ENCODE measurements at regions not wholly inside any gene's neighbourhood (a gene's known extent, or its start where the extent isn't known, plus 50 kb on each side); places are given as distances from the start of the nearest gene placed in this dataset.

GRCh38 chr1:239006276-239006675 is 380.1 kb upstream of the CHRM3 start:
- H2BK120ac ChIP-seq (ENCODE audit: low read depth, low read length, poor library complexity, severe bottlenecking): no peak overlapping the region
- H3K4me1 ChIP-seq (ENCODE audit: insufficient read depth, low read length): no peaks in the 10 kb centered on the region
- H3K23me2 ChIP-seq (ENCODE audit: insufficient read length, low read depth, low read length, poor library complexity, severe bottlenecking): no peaks in the 10 kb centered on the region
- no peaks in the 10 kb centered on the region for H3K36me3 Mint-ChIP-seq (ENCODE audit: insufficient read depth in 1 of 3, low read depth in 3 of 3)
- no peak overlapping the region for H3K27ac Mint-ChIP-seq
- no peak overlapping the region for H3K4ac ChIP-seq (ENCODE audit: low read depth, low read length)
- no peaks in the 10 kb centered on the region for H3K9me3 Mint-ChIP-seq
- no peaks in the 10 kb centered on the region for H4K20me1 ChIP-seq (ENCODE audit: control insufficient read depth, insufficient read depth, insufficient read length)
- H3K27me3 ChIP-seq (ENCODE audit: insufficient read depth, low read length): no peaks in the 10 kb centered on the region
- no peak overlapping the region for H3K18ac ChIP-seq (ENCODE audit: insufficient read length, low read depth, low read length)
- H3K27me3 Mint-ChIP-seq (ENCODE audit: low read depth): no peaks in the 10 kb centered on the region
- H4K5ac ChIP-seq (ENCODE audit: insufficient read length, low read depth, low read length): no peak overlapping the region
- no peak overlapping the region for H4K91ac ChIP-seq (ENCODE audit: insufficient read length, low read depth, low read length)
- H3K23ac ChIP-seq (ENCODE audit: insufficient read length, low read depth, low read length): no peak overlapping the region
- no peak overlapping the region for H3T11ph ChIP-seq (ENCODE audit: low read length)
- no peak overlapping the region for H2BK15ac ChIP-seq (ENCODE audit: low read depth, low read length)
- no peak for TF ChIP-seq CTCF (conservative IDR thresholded peaks at IDR 0.05)
- no peak overlapping the region for H2AFZ ChIP-seq (ENCODE audit: low read length)
- H3K79me2 ChIP-seq (ENCODE audit: insufficient read depth, low read length): no peaks in the 10 kb centered on the region
- no peak overlapping the region for H3K9ac ChIP-seq (ENCODE audit: extremely low read depth, insufficient read length, low read length)
- no peak overlapping the region for H3K4me3 Mint-ChIP-seq
- H3K79me1 ChIP-seq (ENCODE audit: insufficient read depth, low read depth, low read length, poor library complexity, severe bottlenecking): no peaks in the 10 kb centered on the region
- H3K4me2 ChIP-seq (ENCODE audit: insufficient read depth, insufficient read length, low read length): no peak overlapping the region
- H2BK20ac ChIP-seq (ENCODE audit: low read depth, low read length, poor library complexity, severe bottlenecking): no peak overlapping the region
- H3K56ac ChIP-seq (ENCODE audit: insufficient read length, low read depth, low read length): no peak overlapping the region
- H4K8ac ChIP-seq (replicated peaks; ENCODE audit: insufficient read length, low read depth, low read length): no peak overlapping the region
- no peaks in the 10 kb centered on the region for H3K9me3 ChIP-seq (ENCODE audit: control insufficient read depth, low read depth, low read length)
- H2BK12ac ChIP-seq (ENCODE audit: insufficient read length, low read depth, low read length): no peak overlapping the region
- no peak for DNase-seq
- H3K4me1 Mint-ChIP-seq: no peaks in the 10 kb centered on the region
- H3K27ac ChIP-seq (ENCODE audit: insufficient read length, low read depth, low read length): no peak overlapping the region
- H2BK5ac ChIP-seq (ENCODE audit: insufficient read length, low read length): no peak overlapping the region
- WGBS (ENCODE audit: extremely low coverage, insufficient read length, low lambda C conversion rate): no CpG with 5 or more reads among the region's 4 CpGs
- no peak overlapping the region for H3K14ac ChIP-seq (ENCODE audit: insufficient read depth, low read length)
- no peak overlapping the region for H2AK5ac ChIP-seq (ENCODE audit: insufficient read length, low read length)
